H1 (cell line): ENCODE measurements at regions not wholly inside any gene's neighbourhood (a gene's known extent, or its start where the extent isn't known, plus 50 kb on each side); places are given as distances from the start of the nearest gene placed in this dataset.

Experiments used
- CTCF ChIA-PET: fragments of 300-600 bp; sonication (Branson Sonifier 250); formaldehyde crosslinking; loops from one replicate; lab custom pipeline; 2021; ENCODE audit not compliant: partially characterized antibody; lab: Charles Lee
- POLR2A ChIA-PET: fragments of 300-600 bp; sonication (Branson Sonifier 250); formaldehyde crosslinking; loops from one replicate; lab custom pipeline; 2021; ENCODE audit warnings: inconsistent platforms; ENCODE audit not compliant: partially characterized antibody; lab: Charles Lee
- DNase-seq, 2 experiments: peaks; one replicate each; pipeline versions ENCODE4 v3.0.0 to v3.0.0-alpha.2; 2010 to 2022; ENCODE audit warnings: low spot score in 2 of 2, low read depth in 1 of 2, mixed read lengths in 1 of 2
- FAIRE-seq: peaks from 2 replicates; lab custom pipeline; 2011; peaks lifted over from hg19 to GRCh38; lab: Jason Lieb, UNC
- H2AFZ ChIP-seq: 2 replicates; pipeline ENCODE4 v1.8.1; 2012; ENCODE audit warnings: low read length, inconsistent platforms
- H2AK5ac ChIP-seq: 2 replicates; pipeline ENCODE4 v1.6.1; 2013; ENCODE audit warnings: low read depth, low read length
- H2BK120ac ChIP-seq: replicated peaks from 2 replicates; pipeline ENCODE3; 2013; ENCODE audit warnings: low read depth, low read length, inconsistent platforms
- H2BK12ac ChIP-seq: 2 replicates; pipeline ENCODE4 v1.6.1; 2013; ENCODE audit warnings: low read depth, low read length
- H2BK15ac ChIP-seq: 2 replicates; pipeline ENCODE4 v1.6.1; 2013; ENCODE audit warnings: low read length
- H2BK20ac ChIP-seq: 2 replicates; pipeline ENCODE4 v1.6.1; 2013; ENCODE audit warnings: low read length
- H2BK5ac ChIP-seq: 2 replicates; pipeline ENCODE4 v1.6.1; 2013; ENCODE audit warnings: low read depth, low read length
- H3K14ac ChIP-seq: 2 replicates; pipeline ENCODE4 v1.6.1; 2013; ENCODE audit warnings: inconsistent platforms; ENCODE audit not compliant: insufficient read length
- H3K18ac ChIP-seq: 2 replicates; pipeline ENCODE4 v1.6.1; 2013; ENCODE audit warnings: low read length; ENCODE audit errors: extremely low read depth
- H3K23ac ChIP-seq: 2 replicates; pipeline ENCODE4 v1.6.1; 2013; ENCODE audit warnings: inconsistent platforms; ENCODE audit not compliant: insufficient read length
- H3K23me2 ChIP-seq: 2 replicates; pipeline ENCODE4 v1.6.1; 2013; ENCODE audit warnings: low read depth, low read length
- H3K27ac ChIP-seq: 2 replicates; pipeline ENCODE4 v1.6.1; 2011; ENCODE audit warnings: low read depth, low read length, inconsistent platforms
- H3K27me3 ChIP-seq, 4 experiments: replicated peaks in 1 of 4; 1 replicate in 1 of 4; 2 replicates in 3 of 4; pipeline versions ENCODE4 v1.6.1 to v1.8.1; 2011 to 2013; ENCODE audit warnings: low read length in 3 of 4, mild to moderate bottlenecking in 3 of 4, inconsistent platforms in 2 of 4, mixed read lengths in 2 of 4, moderate library complexity in 1 of 4; ENCODE audit not compliant: control insufficient read depth in 3 of 4, insufficient read depth in 3 of 4; ENCODE audit errors: extremely low read depth in 1 of 4
- H3K36me3 ChIP-seq, 4 experiments: 2 replicates each; pipeline versions ENCODE4 v1.6.1 to v1.8.1; 2011 to 2013; ENCODE audit warnings: mild to moderate bottlenecking in 4 of 4, low read length in 3 of 4, moderate library complexity in 2 of 4, control low read depth in 1 of 4, inconsistent platforms in 1 of 4; ENCODE audit not compliant: insufficient read depth in 4 of 4, control insufficient read depth in 2 of 4
- H3K4ac ChIP-seq: replicated peaks from 2 replicates; pipeline ENCODE3; 2013; ENCODE audit warnings: low read length, low read depth, mixed read lengths, inconsistent platforms; ENCODE audit not compliant: insufficient read length
- H3K4me1 ChIP-seq, 4 experiments: replicated peaks in 1 of 4; 1 replicate in 1 of 4; 2 replicates in 3 of 4; pipeline versions ENCODE4 v1.6.1 to v1.8.1; 2011 to 2013; ENCODE audit warnings: low read length in 3 of 4, inconsistent platforms in 2 of 4, mixed read lengths in 1 of 4; ENCODE audit not compliant: insufficient read depth in 4 of 4, control insufficient read depth in 3 of 4
- H3K4me2 ChIP-seq, 2 experiments: 2 replicates each; pipeline versions ENCODE4 v1.6.1 to v1.8.1; 2011 to 2013; ENCODE audit warnings: low read depth in 2 of 2, low read length in 2 of 2, control low read depth in 1 of 2, inconsistent platforms in 1 of 2, mild to moderate bottlenecking in 1 of 2; ENCODE audit not compliant: insufficient read depth in 1 of 2
- H3K4me3 ChIP-seq, 4 experiments: fragments of 200-600, 300-600 bp in 1 of 4; sonication (generic), shearing (Covaris generic), sonication (Bioruptor Twin) in 1 of 4; 2 replicates each; pipeline versions ENCODE4 v1.5.1 to v1.8.1; 2011 to 2016; ENCODE audit warnings: low read length in 4 of 4, low read depth in 3 of 4, control low read depth in 2 of 4, inconsistent platforms in 2 of 4, mild to moderate bottlenecking in 2 of 4, mixed read lengths in 1 of 4, moderate library complexity in 1 of 4; ENCODE audit not compliant: insufficient read depth in 2 of 4; ENCODE audit errors: extremely low read depth in 1 of 4
- H3K56ac ChIP-seq: replicated peaks from 2 replicates; pipeline ENCODE3; 2013; ENCODE audit warnings: low read depth, mild to moderate bottlenecking, mixed read lengths, low read length, inconsistent platforms; ENCODE audit not compliant: insufficient read length
- H3K79me1 ChIP-seq: 2 replicates; pipeline ENCODE4 v1.6.1; 2013; ENCODE audit warnings: low read depth, low read length, control low read depth
- H3K79me2 ChIP-seq, 2 experiments: 2 replicates each; pipeline versions ENCODE4 v1.6.1 to v1.8.1; 2012 to 2013; ENCODE audit warnings: low read length in 2 of 2, mild to moderate bottlenecking in 2 of 2, inconsistent platforms in 1 of 2; ENCODE audit not compliant: insufficient read depth in 2 of 2, control insufficient read depth in 1 of 2
- H3K9ac ChIP-seq, 4 experiments: replicated peaks in 1 of 4; 1 replicate in 1 of 4; 2 replicates in 3 of 4; pipeline versions ENCODE4 v1.6.1 to v1.8.1; 2011 to 2013; ENCODE audit warnings: low read depth in 3 of 4, low read length in 3 of 4, control low read depth in 2 of 4, mild to moderate bottlenecking in 2 of 4, moderate library complexity in 2 of 4, inconsistent platforms in 1 of 4; ENCODE audit errors: extremely low read depth in 1 of 4
- H3K9me3 ChIP-seq, 2 experiments: 2 replicates each; pipeline versions ENCODE4 v1.6.1 to v1.8.1; 2012 to 2013; ENCODE audit warnings: mild to moderate bottlenecking in 2 of 2, moderate library complexity in 2 of 2, control low read depth in 1 of 2, inconsistent platforms in 1 of 2, low read depth in 1 of 2, low read length in 1 of 2, mixed read lengths in 1 of 2; ENCODE audit not compliant: insufficient read depth in 2 of 2
- H4K20me1 ChIP-seq, 2 experiments: replicated peaks in 1 of 2; 2 replicates each; pipeline versions ENCODE3 to v1.8.1; 2011 to 2013; ENCODE audit warnings: inconsistent platforms in 2 of 2, low read length in 2 of 2, mild to moderate bottlenecking in 1 of 2; ENCODE audit not compliant: insufficient read depth in 2 of 2, control insufficient read depth in 1 of 2
- H4K5ac ChIP-seq: 2 replicates; pipeline ENCODE4 v1.6.1; 2013; ENCODE audit warnings: low read length, low read depth, mixed read lengths, inconsistent platforms; ENCODE audit not compliant: insufficient read length
- H4K8ac ChIP-seq: 2 replicates; pipeline ENCODE4 v1.8.0; 2013; ENCODE audit warnings: mild to moderate bottlenecking, moderate library complexity, low read length, inconsistent platforms; ENCODE audit not compliant: insufficient read depth; ENCODE audit errors: extremely low read depth
- H4K91ac ChIP-seq: replicated peaks from 2 replicates; pipeline ENCODE3; 2013; ENCODE audit warnings: low read length, mixed read lengths, inconsistent platforms; ENCODE audit not compliant: insufficient read length
- ATF2 ChIP-seq: IDR thresholded peaks from 2 replicates; pipeline ENCODE4 v1.6.1; 2012; ENCODE audit warnings: low read length, inconsistent platforms
- CHD1 ChIP-seq: IDR thresholded peaks from 2 replicates; pipeline ENCODE4 v1.6.1; 2012; ENCODE audit warnings: low read depth, low read length, improper control_type of control experiment
- FOSL1 ChIP-seq: IDR thresholded peaks from 2 replicates; pipeline ENCODE4 v1.6.1; 2011; ENCODE audit warnings: mild to moderate bottlenecking, low read depth, low read length, moderate library complexity; ENCODE audit not compliant: insufficient read depth
- MAX ChIP-seq: IDR thresholded peaks from 2 replicates; pipeline ENCODE4 v1.6.1; 2012; ENCODE audit warnings: inconsistent platforms
- NANOG ChIP-seq: IDR thresholded peaks from 2 replicates; pipeline ENCODE4 v1.6.1; 2011; ENCODE audit warnings: low read length, low read depth, mild to moderate bottlenecking, inconsistent platforms; ENCODE audit not compliant: insufficient read depth, poor library complexity, severe bottlenecking
- PHF8 ChIP-seq: fragments of 200-600 bp; sonication (generic); conservative IDR thresholded peaks from 2 replicates; pipeline ENCODE4 v1.7.1; 2012; ENCODE audit warnings: low read depth, mild to moderate bottlenecking, inconsistent platforms, low read length, moderate library complexity
- POLR2A ChIP-seq, 2 experiments: IDR thresholded peaks; 1 replicate in 1 of 2; 2 replicates in 1 of 2; pipeline ENCODE4 v1.6.1; 2011; ENCODE audit warnings: low read depth in 2 of 2, low read length in 2 of 2, mild to moderate bottlenecking in 2 of 2; ENCODE audit errors: control extremely low read depth in 1 of 2
- RAD21 ChIP-seq, 2 experiments: IDR thresholded peaks in 1 of 2; conservative IDR thresholded peaks in 1 of 2; 2 replicates each; pipeline ENCODE4 v1.6.1; 2011; ENCODE audit warnings: low read depth in 2 of 2, low read length in 2 of 2, improper control_type of control experiment in 1 of 2, inconsistent platforms in 1 of 2, mild to moderate bottlenecking in 1 of 2, moderate library complexity in 1 of 2
- SIN3A ChIP-seq, 2 experiments: IDR thresholded peaks in 1 of 2; conservative IDR thresholded peaks in 1 of 2; 2 replicates each; pipeline ENCODE4 v1.6.1; 2011 to 2012; ENCODE audit warnings: low read length in 2 of 2, improper control_type of control experiment in 1 of 2, low read depth in 1 of 2, mild to moderate bottlenecking in 1 of 2
- SIX5 ChIP-seq: IDR thresholded peaks from 2 replicates; pipeline ENCODE4 v1.6.1; 2011; ENCODE audit warnings: mild to moderate bottlenecking, low read depth, low read length
- SP1 ChIP-seq: IDR thresholded peaks from 2 replicates; pipeline ENCODE4 v1.6.1; 2011; ENCODE audit warnings: low read depth, low read length
- TAF1 ChIP-seq: IDR thresholded peaks from 2 replicates; pipeline ENCODE4 v1.6.1; 2011; ENCODE audit warnings: mild to moderate bottlenecking, low read depth, low read length
- TCF12 ChIP-seq: IDR thresholded peaks from 2 replicates; pipeline ENCODE4 v1.6.1; 2011; ENCODE audit warnings: low read depth, mild to moderate bottlenecking, low read length
- WGBS, 2 experiments: shearing (Covaris generic) in 1 of 2; methylation state at CpG; one replicate each; pipeline versions ENCODE4 v1.1.6 to v1.1.7; 2013 to 2015; ENCODE audit warnings: low lambda C conversion rate in 2 of 2, mixed read lengths in 2 of 2, inconsistent platforms in 1 of 2, low coverage in 1 of 2, missing lambda C conversion rate in 1 of 2; ENCODE audit not compliant: insufficient replicate concordance in 2 of 2, insufficient coverage in 1 of 2, insufficient read length in 1 of 2; ENCODE audit errors: extremely low coverage in 1 of 2, missing lambda C conversion rate in 1 of 2; 5-methylcytosine and 5-hydroxymethylcytosine counted together

- Histone ChIP-seq H3K4ac (no peak overlapping the region), H3K27ac (no peak overlapping the region), H3K4me3 (no peak overlapping the region), H3K56ac (no peak overlapping the region), H2BK15ac (no peak overlapping the region), H3K23ac (no peak overlapping the region), H3K27me3 (no peaks in the 10 kb centered on the region; a peak in 1 of 7 replicates), H2AK5ac (no peak overlapping the region), H3K79me1 (no peaks in the 10 kb centered on the region), H2AFZ (no peak overlapping the region), H3K79me2 (no peaks in the 10 kb centered on the region), H3K18ac (no peak overlapping the region), H3K4me1 (no peaks in the 10 kb centered on the region), H3K9me3 (no peaks in the 10 kb centered on the region), H4K91ac (no peak overlapping the region), H2BK12ac (no peak overlapping the region), H3K36me3 (no peaks in the 10 kb centered on the region; a peak in 1 of 8 replicates), H2BK5ac (no peak overlapping the region), H3K4me2 (no peak overlapping the region), H2BK120ac (no peak overlapping the region), H4K20me1 (no peaks in the 10 kb centered on the region), H4K8ac (no peak overlapping the region), H3K14ac (no peak overlapping the region), H3K9ac (no peak overlapping the region), H4K5ac (no peak overlapping the region), H3K23me2 (no peaks in the 10 kb centered on the region), H2BK20ac (no peak overlapping the region)
- FAIRE-seq (no peak), DNase-seq (no peak)
- 100% methylated on average over 1 of the region's 1 CpG; no CpG with 5 or more reads in 1 of the 2 experiments for WGBS, 2 experiments
- POLR2A ChIA-PET, result no interaction called here
- CTCF ChIA-PET, result no interaction called here
- TF ChIP-seq SIX5, result no peak
- no peak for TF ChIP-seq CHD1
- TF ChIP-seq NANOG, result no peak
- no peak for TF ChIP-seq SP1
- no peak for TF ChIP-seq RAD21 (IDR thresholded peaks at IDR 0.05 in 1 of 2, conservative IDR thresholded peaks at IDR 0.05 in 1 of 2; ENCODE audit: low read depth in 2 of 2, low read length in 2 of 2)
- TF ChIP-seq MAX, result no peak
- no peak for TF ChIP-seq PHF8
- no peak for TF ChIP-seq TAF1
- no peak for TF ChIP-seq ATF2
- TF ChIP-seq FOSL1, result no peak
- no peak for TF ChIP-seq SIN3A (conservative IDR thresholded peaks at IDR 0.05 in 1 of 2, IDR thresholded peaks at IDR 0.05 in 1 of 2; ENCODE audit: low read depth in 1 of 2, low read length in 2 of 2)
- TF ChIP-seq TCF12, result no peak
- no peak for TF ChIP-seq POLR2A (IDR thresholded peaks at IDR 0.05; ENCODE audit: control extremely low read depth in 1 of 2, low read depth in 2 of 2, low read length in 2 of 2)
These were observed 168.0 kb upstream of the PHYHIPL start for GRCh38 chr10:59008452-59008851.
